T47D (cell line): ENCODE measurements at regions not wholly inside any gene's neighbourhood (a gene's known extent, or its start where the extent isn't known, plus 50 kb on each side); places are given as distances from the start of the nearest gene placed in this dataset.

ENCODE experiments used
- DNase-seq, 2 experiments: peaks; one replicate each; pipeline versions ENCODE4 v3.0.0 to v3.0.0-alpha.2; 2011 to 2012; ENCODE audit warnings: low read depth in 1 of 2, low spot score in 1 of 2
- JUND ChIP-seq: IDR thresholded peaks from 2 replicates; pipeline ENCODE4 v1.6.1; 2012; ENCODE audit warnings: low read depth
- in situ Hi-C: cut with HindIII; loops from 2 replicates; pipeline ENCODE4 v1.10.0; 2016; ENCODE audit warnings: low sequenced_read_pairs, low pct_unique_long_range_greater_than_20kb

DNA sequence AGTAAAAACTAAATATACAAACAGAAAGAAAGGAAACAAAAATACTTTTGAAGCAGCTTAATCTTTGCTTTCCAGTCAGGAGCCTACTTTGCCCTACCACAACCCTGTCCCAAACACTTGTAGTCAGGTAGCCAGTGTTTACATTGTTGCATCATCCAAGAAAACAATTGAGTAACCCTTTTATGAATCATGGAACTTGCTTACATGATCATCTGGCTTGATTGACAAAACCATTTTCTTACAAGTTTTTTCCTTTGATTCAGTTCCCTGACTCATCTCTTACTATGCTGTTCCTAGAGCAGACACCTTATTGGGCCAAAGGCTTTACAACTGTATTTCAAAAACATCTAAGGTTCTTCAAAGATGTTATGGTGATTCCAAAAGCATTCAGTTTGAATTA is 740.1 kb downstream of the KLHL13 start:
- peak in 1 of 2 experiments; percentile 37 for DNase-seq
- in situ Hi-C loops = no loop called here
- TF ChIP-seq JUND = no peak

DNA sequence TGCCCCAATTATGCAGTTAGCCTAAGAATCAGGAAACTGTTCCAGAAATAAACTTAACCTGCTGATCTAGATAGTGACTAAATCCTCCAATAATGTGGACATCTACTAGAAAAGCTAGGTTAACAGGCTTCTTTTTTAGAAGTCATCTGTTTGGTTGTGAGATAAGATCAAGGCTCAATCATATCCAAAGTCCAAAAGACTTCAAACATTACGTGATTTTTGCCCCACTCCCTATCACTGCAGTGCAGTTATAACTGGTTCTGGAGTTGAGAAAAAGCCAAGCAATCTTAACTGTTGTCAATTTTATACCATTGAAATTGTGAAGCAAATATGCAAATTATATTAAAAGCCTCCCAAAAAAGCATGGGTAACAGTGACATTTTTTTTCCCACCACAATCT is 781.4 kb downstream of the KLHL13 start:
- no peak for TF ChIP-seq JUND
- no peak for DNase-seq
- in situ Hi-C loops = no loop called here

DNA sequence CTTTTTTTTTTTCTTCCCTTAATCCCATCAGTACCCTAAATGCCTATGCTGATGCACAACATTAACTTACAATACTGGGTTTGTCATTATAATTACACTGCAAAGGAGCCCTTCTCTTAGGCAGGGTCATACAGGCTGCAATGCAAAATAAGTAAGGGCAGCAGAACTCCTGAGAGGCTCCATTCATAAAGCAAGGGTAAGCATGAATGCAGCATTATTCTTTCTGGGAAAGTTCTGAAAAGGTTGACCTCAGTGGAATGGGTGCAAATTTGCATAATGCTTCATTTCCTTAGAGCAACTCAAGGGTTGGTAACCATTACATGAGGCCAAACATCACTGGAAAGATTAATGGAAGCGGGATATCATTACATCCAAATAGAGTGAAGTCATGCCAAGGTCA is 789.2 kb downstream of the KLHL13 start:
- in situ Hi-C loops = no loop called here
- no peak for TF ChIP-seq JUND
- DNase-seq = no peak

DNA sequence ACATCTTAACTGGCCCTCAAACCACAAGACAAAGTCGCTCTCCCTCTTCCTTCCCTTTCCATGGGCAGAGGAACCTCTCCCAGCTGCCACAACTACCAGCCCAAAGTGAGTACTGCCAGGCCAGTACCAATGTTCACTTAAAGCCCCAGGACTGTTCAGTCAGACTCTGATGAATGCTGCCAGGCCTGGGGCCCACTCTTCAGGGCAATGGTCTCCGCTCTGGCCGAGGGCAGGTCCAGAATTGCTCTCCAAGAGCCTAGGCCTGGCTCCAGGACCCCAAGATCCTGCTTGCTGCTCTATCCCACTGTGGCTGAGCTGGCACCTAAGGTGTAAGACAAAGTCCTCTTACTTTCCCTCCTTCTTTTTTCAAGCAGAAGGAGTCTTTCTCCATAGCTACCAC is 790.9 kb downstream of the KLHL13 start:
- TF ChIP-seq JUND = no peak
- DNase-seq = no peak
- in situ Hi-C loops = no loop called here

DNA sequence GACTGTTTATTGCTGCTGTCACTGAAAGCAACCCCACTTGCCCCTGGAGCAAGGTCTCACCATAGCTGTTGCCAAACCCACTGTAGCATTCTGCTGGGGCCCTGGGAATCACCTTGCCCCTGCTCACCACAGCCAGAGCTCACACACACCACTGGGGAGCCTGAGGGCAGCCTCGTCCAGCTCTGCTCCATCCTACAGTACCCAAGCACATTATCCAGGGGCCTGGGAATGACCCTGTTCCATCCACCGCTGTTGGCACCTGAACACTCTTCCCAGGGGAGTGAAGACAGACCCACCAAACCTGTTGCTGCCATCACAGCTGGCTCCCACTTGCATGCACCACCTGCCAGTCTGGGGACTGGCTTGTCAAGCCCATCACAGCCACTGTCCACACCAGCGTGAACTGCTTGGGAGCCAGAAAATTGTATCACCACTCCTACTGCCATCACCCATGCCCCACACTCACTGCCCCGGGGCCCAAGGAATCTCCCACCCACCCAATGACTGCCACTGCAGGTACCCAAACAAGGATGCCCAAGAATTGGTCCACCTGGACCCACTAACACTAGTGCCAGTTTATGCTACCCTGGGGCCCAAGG is 811.3 kb downstream of the KLHL13 start:
- DNase-seq = no peak
- in situ Hi-C loops = no loop called here
- no peak for TF ChIP-seq JUND

DNA sequence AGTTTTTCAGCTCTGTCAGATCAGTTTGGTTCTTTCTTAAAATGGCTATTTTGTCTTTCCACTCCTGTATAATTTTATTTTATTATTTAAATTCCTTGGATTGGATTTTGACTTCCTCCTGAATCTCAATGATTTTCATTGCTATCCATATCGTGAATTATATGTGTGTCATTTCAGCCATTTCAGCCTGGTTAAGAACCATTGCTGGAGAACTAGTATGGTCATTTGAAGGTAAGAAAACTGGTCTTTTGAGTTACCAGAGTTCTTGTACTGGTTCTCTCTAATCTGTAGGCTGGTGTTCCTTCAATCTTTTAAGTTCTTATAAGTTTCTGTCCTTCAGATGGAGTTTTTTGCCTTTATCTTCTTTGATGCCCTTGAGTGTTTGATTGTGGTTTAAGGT is 815.5 kb downstream of the KLHL13 start:
- in situ Hi-C loops = no loop called here
- no peak for TF ChIP-seq JUND
- DNase-seq = no peak

DNA sequence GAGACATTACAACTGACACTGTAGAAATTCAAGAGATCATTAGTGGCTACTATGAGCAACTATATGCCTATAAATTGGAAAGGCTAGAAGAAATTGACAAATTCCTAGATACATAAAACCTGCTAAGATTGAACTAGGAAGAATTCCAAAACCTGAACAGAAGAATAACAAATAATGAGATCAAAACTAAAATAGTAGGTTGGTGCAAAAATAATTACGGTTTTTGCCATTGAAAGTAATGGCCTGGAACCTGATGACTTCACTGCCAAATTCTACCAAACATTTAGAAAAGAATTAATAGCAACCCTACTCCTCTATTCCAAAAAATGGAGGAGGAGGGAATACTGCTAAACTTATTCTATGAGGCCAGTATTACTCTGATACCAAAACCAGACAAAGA is 824.9 kb downstream of the KLHL13 start:
- DNase-seq = no peak
- in situ Hi-C loops = no loop called here
- TF ChIP-seq JUND = no peak

DNA sequence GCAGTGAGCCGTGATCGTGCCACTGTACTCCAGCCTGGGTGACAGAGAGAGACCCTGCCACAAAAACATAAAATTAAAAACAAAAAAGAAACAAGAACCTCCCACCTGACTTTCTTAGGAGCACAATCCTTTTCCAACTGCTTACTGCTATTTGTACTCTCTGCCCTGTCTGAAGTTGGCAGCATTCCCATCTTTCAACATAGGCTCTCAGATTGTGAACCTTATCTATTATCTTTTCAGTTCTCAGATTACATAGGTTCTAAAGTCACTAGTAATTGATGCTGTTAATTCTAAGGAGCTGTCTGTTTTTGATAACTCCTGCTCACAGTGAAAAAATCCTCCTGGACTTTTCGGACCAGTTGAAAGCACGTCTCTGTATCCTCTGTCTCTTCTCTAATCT is 812.2 kb upstream of the CT83 start:
- in situ Hi-C loops = no loop called here
- DNase-seq = no peak
- no peak for TF ChIP-seq JUND
